ENCODE measurements at regions not wholly inside any gene's neighbourhood (a gene's known extent, or its start where the extent isn't known, plus 50 kb on each side); places are given as distances from the start of the nearest gene placed in this dataset.

DNA sequence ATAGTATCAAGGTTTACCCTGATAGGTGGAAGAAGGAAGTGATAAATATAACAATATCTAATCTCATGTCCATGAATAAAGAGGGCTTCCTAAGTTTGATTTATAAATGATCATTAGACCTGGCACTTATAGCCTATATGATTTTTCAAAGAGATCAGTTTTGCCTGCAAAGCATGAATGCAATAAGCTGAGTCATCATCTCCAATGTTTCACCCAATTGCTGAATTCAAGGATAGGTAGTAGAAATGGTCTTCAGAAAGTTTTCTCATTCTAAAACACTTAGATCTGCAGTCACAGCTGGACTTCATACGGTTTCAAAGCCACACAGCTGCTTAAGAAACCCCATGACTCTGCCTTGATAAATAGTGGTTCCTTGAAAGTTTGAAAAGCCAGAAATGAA, 1722.8 kb downstream of the MAT2B start:
- H3K4me1 Mint-ChIP-seq, result no peaks in the 10 kb centered on the region
- no peak overlapping the region for H3K27ac Mint-ChIP-seq
- peaks cover under 1% of the 10 kb centered on the region for H3K9me3 Mint-ChIP-seq
- no peak overlapping the region for H3K4me3 Mint-ChIP-seq
- H3K36me3 Mint-ChIP-seq, result no peaks in the 10 kb centered on the region
- no peaks in the 10 kb centered on the region for H3K27me3 Mint-ChIP-seq

DNA sequence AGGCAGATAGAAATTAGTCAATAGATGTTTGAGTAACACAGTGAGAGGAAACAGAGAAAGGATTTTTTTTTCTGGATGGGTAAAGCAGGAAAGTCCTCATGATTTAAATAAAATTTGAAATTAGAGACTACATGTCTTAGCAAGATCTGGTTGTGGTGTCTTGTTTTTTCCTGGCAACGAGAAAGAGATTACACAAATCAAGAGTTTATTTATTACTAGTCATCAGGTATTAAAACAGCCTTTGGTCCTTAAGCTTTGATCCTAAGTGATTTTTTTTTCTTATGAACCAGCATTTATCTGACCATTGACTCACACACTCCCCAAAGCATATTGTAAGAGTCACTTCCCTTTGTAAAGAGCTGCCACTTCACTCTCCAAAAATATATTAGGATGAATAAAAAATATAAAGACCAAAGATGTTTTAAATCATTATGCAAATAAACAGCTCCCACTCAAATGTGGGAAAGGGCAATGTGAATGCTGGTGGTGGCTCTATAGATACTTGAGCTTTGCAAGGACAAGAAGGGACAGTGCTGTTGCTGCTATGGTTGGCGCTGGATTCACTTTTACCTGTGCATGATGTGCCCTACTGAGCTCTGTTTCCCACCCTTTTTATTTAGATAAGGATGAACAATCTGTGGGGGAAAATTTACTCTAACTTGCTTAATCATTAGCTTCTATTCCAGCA, 1726.5 kb downstream of the MAT2B start:
- no peak overlapping the region for H3K4me3 Mint-ChIP-seq
- no peaks in the 10 kb centered on the region for H3K27me3 Mint-ChIP-seq
- H3K4me1 Mint-ChIP-seq, result no peaks in the 10 kb centered on the region
- H3K9me3 Mint-ChIP-seq, result peaks cover 5% of the 10 kb centered on the region
- no peaks in the 10 kb centered on the region for H3K36me3 Mint-ChIP-seq
- no peak overlapping the region for H3K27ac Mint-ChIP-seq

DNA sequence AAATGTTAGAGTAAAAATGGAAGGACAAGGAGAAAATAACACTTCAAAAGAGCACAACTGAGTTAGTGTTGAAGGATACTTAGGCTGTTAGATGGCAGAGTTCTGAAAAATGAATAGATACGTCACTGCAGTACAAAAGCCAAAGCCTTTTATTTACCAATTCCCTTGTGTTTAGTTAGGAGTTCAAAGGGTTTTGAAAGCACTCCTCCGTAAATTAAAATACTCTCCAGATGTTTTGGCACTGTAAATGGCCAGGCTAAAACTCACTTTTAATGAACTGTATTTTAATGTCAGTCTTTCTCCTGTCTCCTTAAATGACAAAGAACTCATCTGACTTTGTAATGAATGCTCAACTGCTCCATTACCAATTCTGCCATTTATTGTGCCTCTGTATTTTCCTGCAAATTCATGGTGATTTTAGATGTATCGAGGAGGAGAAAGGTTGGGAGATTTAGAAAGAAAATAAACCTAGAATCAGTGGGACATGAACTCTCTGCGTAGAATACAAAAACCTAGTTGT, 1727.2 kb downstream of the MAT2B start:
- Mint-ChIP-seq H3K27ac (no peak overlapping the region), H3K36me3 (no peaks in the 10 kb centered on the region), H3K4me3 (no peak overlapping the region), H3K27me3 (no peaks in the 10 kb centered on the region), H3K9me3 (peaks cover 5% of the 10 kb centered on the region), H3K4me1 (no peaks in the 10 kb centered on the region)

- no peaks in the 10 kb centered on the region for H3K9me3 Mint-ChIP-seq
- no peaks in the 10 kb centered on the region for H3K4me1 Mint-ChIP-seq
- H3K27me3 Mint-ChIP-seq, result no peaks in the 10 kb centered on the region
- H3K27ac Mint-ChIP-seq, result no peak overlapping the region
- no peaks in the 10 kb centered on the region for H3K36me3 Mint-ChIP-seq
- H3K4me3 Mint-ChIP-seq, result no peak overlapping the region
These were observed 1736.4 kb downstream of the MAT2B start for GRCh38 chr5:165241811-165242210.

DNA sequence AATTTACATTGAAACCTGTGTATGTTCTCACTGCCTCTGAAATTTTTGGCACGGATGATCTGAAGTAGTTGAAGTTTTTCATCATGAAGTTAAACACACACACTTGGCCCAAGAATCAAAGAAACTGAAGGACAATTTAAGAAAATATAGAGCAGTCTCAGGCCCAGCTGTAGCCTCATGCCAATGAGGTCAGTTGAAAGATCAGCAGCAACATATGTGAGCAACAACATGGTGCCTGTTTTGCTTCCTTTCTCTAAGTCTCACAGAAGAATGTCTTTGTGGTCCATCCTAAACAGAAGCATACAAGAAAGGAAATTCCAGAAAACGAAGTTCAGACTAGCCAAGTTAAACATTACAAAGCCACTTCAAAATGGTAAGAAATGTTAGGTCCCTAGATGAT, 1737.2 kb downstream of the MAT2B start:
- Mint-ChIP-seq H3K27ac (no peak overlapping the region), H3K9me3 (no peaks in the 10 kb centered on the region), H3K27me3 (no peaks in the 10 kb centered on the region), H3K4me1 (no peaks in the 10 kb centered on the region), H3K4me3 (no peak overlapping the region), H3K36me3 (no peaks in the 10 kb centered on the region)

- no peak overlapping the region for H3K27ac Mint-ChIP-seq
- H3K9me3 Mint-ChIP-seq, result no peaks in the 10 kb centered on the region
- no peaks in the 10 kb centered on the region for H3K4me1 Mint-ChIP-seq
- no peak overlapping the region for H3K4me3 Mint-ChIP-seq
- H3K36me3 Mint-ChIP-seq, result no peaks in the 10 kb centered on the region
- no peaks in the 10 kb centered on the region for H3K27me3 Mint-ChIP-seq
These were observed 1739.0 kb downstream of the MAT2B start for GRCh38 chr5:165244407-165244806.

DNA sequence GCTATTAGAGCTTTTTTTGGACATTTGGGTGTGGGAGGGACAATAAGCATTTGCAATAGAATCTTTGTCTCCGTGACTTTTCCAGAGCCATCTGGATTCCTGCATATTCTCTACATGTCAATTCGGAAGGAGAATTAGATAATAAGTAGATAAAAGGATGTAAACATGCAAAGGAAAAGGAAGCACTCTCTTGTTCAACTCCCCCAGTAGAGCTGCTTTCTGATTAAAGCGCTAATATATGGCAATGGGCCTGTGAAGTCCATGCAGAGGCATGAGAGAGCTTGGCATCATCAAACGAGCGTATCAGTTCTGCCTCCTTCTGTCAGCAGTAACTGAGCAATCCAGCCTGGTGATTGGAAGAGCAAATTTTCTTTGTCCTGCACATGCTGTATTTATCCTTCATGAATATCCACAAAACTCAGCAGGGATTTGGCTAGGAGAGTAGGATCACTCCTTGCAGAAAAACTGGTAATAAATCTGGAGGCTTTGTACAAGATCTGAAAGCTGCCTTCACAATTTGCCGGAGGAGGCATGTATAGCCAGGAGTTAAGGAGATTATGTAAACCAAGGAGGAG, 1752.9 kb downstream of the MAT2B start:
- no peaks in the 10 kb centered on the region for H3K4me1 Mint-ChIP-seq
- no peaks in the 10 kb centered on the region for H3K36me3 Mint-ChIP-seq
- no peaks in the 10 kb centered on the region for H3K27me3 Mint-ChIP-seq
- H3K9me3 Mint-ChIP-seq, result peaks cover 6% of the 10 kb centered on the region
- H3K4me3 Mint-ChIP-seq, result no peak overlapping the region
- H3K27ac Mint-ChIP-seq, result no peak overlapping the region

DNA sequence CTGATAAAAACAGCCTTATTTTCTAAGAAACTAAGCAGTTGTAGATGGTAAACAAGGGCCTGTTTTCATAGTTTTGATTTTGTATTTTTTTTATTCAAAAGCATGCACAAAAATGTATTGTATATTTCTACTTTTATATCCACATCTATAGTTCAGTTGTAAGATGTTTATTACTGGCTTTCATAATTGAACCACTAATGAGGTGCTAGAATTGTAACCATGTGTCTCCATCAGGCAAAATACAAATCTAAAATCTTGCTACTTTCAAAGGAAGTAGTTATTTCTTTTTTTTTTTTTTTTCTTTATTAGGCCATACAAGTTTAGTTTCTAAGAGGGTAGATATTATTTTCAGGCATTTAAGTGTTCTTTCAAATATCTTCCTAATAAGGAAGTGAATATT, 1755.0 kb downstream of the MAT2B start:
- no peaks in the 10 kb centered on the region for H3K4me1 Mint-ChIP-seq
- no peaks in the 10 kb centered on the region for H3K27me3 Mint-ChIP-seq
- H3K27ac Mint-ChIP-seq, result no peak overlapping the region
- peaks cover 6% of the 10 kb centered on the region for H3K9me3 Mint-ChIP-seq
- H3K36me3 Mint-ChIP-seq, result no peaks in the 10 kb centered on the region
- H3K4me3 Mint-ChIP-seq, result no peak overlapping the region

DNA sequence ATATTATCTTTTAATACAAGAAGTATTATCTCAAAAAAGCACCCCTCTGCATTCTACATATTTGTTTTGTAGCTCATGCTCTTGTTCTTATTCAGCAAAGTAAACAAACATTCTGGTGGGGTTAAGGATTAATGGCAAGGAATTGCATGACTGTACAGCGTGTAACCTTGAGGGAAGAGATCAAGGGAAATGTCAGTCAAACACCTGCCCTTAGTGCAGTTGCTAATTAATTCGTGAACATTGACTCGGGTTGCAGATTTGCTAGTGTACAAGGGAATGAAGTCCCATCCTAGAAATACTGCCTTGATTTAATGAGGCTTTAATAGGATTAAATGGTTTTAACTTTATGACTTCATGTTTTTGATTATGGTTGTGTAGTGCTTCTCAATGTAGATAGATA, 1758.1 kb downstream of the MAT2B start:
- H3K27ac Mint-ChIP-seq, result no peak overlapping the region
- H3K36me3 Mint-ChIP-seq, result no peaks in the 10 kb centered on the region
- peaks cover 5% of the 10 kb centered on the region for H3K9me3 Mint-ChIP-seq
- no peak overlapping the region for H3K4me3 Mint-ChIP-seq
- no peaks in the 10 kb centered on the region for H3K27me3 Mint-ChIP-seq
- no peaks in the 10 kb centered on the region for H3K4me1 Mint-ChIP-seq

DNA sequence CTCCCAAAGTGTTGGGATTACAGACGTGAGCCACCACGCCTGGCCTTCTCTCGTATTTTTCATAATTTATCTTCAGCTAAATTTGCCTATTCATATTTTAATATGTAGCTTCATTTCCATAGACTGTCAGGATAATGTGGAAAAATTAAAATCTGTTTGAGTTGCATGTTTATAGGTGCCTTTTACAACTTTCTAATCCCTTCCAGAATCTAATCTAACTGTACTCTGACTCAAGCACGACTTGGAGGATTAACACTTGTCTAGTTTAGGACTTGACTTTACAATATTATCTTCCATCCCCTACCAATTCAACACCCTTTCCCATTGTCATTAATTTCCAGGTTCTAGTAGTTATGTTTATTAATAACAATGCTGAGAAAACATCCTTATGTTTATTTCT, 1761.5 kb downstream of the MAT2B start:
- no peaks in the 10 kb centered on the region for H3K36me3 Mint-ChIP-seq
- no peaks in the 10 kb centered on the region for H3K4me1 Mint-ChIP-seq
- H3K4me3 Mint-ChIP-seq, result no peak overlapping the region
- no peaks in the 10 kb centered on the region for H3K27me3 Mint-ChIP-seq
- H3K9me3 Mint-ChIP-seq, result peaks cover 5% of the 10 kb centered on the region
- no peak overlapping the region for H3K27ac Mint-ChIP-seq

DNA sequence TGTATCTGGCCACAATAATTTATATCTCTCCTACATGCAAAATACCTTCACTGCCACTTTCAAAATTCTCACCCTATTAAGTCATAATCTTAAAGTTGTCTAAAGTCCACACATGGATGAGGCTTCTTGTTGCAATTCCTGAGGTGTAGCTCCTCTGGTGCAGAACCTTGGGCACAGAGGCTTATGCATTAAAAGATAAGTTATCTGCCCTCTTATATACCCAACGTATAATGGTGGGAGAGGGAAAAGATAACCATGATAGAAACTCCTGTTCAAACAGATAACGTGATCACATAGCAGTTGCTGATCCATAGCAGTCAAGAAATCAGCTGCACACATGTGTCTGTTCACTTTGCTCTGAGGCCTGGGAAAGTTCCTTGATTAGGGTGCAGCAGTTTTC, 1767.0 kb downstream of the MAT2B start:
- no peak overlapping the region for H3K27ac Mint-ChIP-seq
- no peaks in the 10 kb centered on the region for H3K27me3 Mint-ChIP-seq
- H3K9me3 Mint-ChIP-seq, result peaks cover 10% of the 10 kb centered on the region
- no peaks in the 10 kb centered on the region for H3K4me1 Mint-ChIP-seq
- no peak overlapping the region for H3K4me3 Mint-ChIP-seq
- H3K36me3 Mint-ChIP-seq, result no peaks in the 10 kb centered on the region

GRCh38 chr5:165277661-165278060, 1772.2 kb downstream of the MAT2B start:
- Mint-ChIP-seq H3K9me3 (peaks cover 9% of the 10 kb centered on the region), H3K27ac (no peak overlapping the region), H3K4me1 (no peaks in the 10 kb centered on the region), H3K36me3 (no peaks in the 10 kb centered on the region), H3K27me3 (no peaks in the 10 kb centered on the region), H3K4me3 (no peak overlapping the region)

- no peaks in the 10 kb centered on the region for H3K27me3 Mint-ChIP-seq
- no peaks in the 10 kb centered on the region for H3K36me3 Mint-ChIP-seq
These were observed 1777.1 kb downstream of the MAT2B start for GRCh38 chr5:165282491-165282890.

DNA sequence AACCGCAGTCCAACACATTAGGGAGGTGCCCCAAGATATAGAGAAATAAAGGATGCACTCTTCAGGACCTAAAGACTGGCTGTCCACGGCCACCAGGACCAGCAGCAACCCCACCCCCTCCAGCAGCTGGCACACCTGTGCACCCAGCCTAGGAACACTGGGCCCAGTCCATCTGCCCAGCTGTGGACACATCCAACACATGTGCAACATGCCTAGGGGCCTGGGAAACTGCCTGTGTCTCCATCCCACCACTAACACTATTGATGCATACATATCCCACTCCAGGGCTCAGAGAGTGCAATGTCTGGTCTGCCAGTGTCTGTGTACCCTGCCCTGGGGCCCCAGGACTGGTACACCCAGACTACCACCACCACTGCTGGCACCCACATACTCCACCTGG, 1781.3 kb downstream of the MAT2B start:
- peaks cover 7% of the 10 kb centered on the region for H3K9me3 Mint-ChIP-seq
- no peaks in the 10 kb centered on the region for H3K27me3 Mint-ChIP-seq
- no peaks in the 10 kb centered on the region for H3K4me1 Mint-ChIP-seq
- no peaks in the 10 kb centered on the region for H3K36me3 Mint-ChIP-seq
- H3K4me3 Mint-ChIP-seq, result no peak overlapping the region
- H3K27ac Mint-ChIP-seq, result no peak overlapping the region

More at GRCh38 chr5:165282491-165282890, 1777.1 kb downstream of the MAT2B start:
- Mint-ChIP-seq H3K4me1 (no peaks in the 10 kb centered on the region), H3K4me3 (no peak overlapping the region), H3K27ac (no peak overlapping the region), H3K9me3 (peaks cover 7% of the 10 kb centered on the region)

GRCh38 chr5:165290535-165290934, 1785.1 kb downstream of the MAT2B start:
- H3K36me3 Mint-ChIP-seq, result no peaks in the 10 kb centered on the region
- H3K27me3 Mint-ChIP-seq, result no peaks in the 10 kb centered on the region
- no peaks in the 10 kb centered on the region for H3K4me1 Mint-ChIP-seq
- no peak overlapping the region for H3K4me3 Mint-ChIP-seq
- peaks cover 6% of the 10 kb centered on the region for H3K9me3 Mint-ChIP-seq
- no peak overlapping the region for H3K27ac Mint-ChIP-seq

DNA sequence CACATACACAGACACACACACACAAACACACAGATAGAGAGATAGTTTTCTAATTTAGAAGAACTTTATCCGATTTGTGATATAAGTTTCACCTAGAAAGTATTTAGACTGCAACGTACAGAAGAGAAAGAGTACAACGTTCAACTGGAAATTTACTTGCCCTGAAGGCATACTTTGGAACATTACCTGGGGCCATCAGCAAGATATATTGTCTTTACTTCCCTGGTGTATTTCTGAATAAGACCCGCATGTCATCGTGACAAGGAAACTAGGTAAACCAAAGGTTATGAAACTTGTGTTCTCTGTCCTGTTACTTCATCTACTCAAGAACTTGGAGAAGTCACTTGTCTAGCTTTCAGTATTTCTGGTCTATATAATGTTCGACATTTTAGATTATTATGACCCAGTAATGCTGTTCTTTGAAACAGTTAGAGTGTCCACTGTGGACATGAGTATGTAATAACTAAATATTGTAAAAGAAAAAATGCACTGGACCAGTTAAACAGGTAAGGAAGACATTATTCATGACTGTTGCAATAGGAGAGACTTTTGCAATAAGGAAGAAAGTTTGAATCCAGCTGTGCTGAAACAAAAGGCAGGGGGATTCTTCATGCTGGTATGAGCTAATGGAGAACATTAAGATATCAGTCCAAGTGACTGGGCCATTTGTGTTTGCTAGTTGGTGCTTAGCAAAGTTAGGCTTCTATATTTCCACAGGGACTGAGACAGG, 1791.1 kb downstream of the MAT2B start:
- no peaks in the 10 kb centered on the region for H3K27me3 Mint-ChIP-seq
- no peaks in the 10 kb centered on the region for H3K4me1 Mint-ChIP-seq
- no peak overlapping the region for H3K27ac Mint-ChIP-seq
- H3K36me3 Mint-ChIP-seq, result no peaks in the 10 kb centered on the region
- no peak overlapping the region for H3K4me3 Mint-ChIP-seq
- peaks cover 6% of the 10 kb centered on the region for H3K9me3 Mint-ChIP-seq
